ENCODE measurements at regions not wholly inside any gene's neighbourhood (a gene's known extent, or its start where the extent isn't known, plus 50 kb on each side); places are given as distances from the start of the nearest gene placed in this dataset.
"Not testable (repeated sequence)": the region's sequence is repeated elsewhere in the genome, so short reads cannot be mapped to it uniquely, and the experiment has no call there.

DNA sequence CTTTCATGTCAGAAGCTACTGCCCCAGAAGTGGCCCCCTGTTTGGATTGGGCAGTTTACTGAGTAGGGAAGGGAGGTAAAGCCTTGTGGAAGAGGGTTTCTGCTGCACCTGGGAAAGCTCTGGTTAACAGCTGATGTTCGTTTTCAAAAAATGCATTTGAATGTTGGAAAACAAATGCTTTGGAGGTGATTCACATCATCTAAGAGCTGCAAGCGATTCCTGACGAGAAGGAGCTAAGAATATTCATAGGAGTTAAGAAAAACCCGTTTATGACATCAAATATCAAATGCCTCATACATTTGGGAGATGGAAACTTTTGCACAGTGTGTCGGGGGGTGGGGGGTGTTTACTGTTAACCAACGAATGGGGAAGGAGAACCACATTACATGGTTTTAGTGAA, 183.8 kb upstream of the NR2F2 start:
- no peaks in the 10 kb centered on the region for H3K9me3 ChIP-seq (ENCODE audit: control insufficient read depth in 1 of 2, low read length in 2 of 2)
- CTCF ChIA-PET (ENCODE audit: partially characterized antibody), result no interaction called here
- intact Hi-C loops (cut with micrococcal nuclease), result no loop called here

DNA sequence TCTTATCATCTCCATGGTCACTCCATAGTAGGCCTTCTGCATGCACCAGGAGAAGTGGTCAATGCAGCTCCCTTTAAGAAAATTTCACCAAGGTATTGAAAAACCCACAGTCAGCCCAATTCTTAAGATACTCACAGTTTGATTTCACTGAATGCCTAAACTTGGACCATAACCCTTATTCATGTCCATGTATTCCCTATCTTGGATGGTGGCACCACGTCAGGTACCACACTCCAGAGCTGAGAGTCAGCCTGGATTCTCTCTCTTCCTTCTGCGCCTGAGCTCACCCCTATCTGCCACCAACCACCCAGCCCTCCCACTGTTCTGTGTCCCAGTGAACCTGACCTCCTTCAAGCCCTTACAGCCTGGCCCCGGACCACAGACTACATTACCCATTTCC, 183.2 kb upstream of the NR2F2 start:
- Mint-ChIP-seq H3K36me3 (no peaks in the 10 kb centered on the region), H3K27ac (no peak overlapping the region), H3K4me3 (no peak overlapping the region), H3K9me3 (peaks cover 0 to 7% (median 0%) of the 10 kb centered on the region in 8 donors), H3K27me3 (peaks cover 2 to 3% of the 10 kb centered on the region in 2 donors), H3K4me1 (peaks cover 0 to 1% (median 0%) of the 10 kb centered on the region in 4 donors)
- H3K4me3 ChIP-seq (ENCODE audit: low read length in 2 of 2), result no peak overlapping the region
- intact Hi-C loops (cut with micrococcal nuclease), result no loop called here
- H3K27me3 ChIP-seq (ENCODE audit: insufficient read depth, low read length), result no peaks in the 10 kb centered on the region
- H3K27ac ChIP-seq (ENCODE audit: low read depth, low read length), result no peak overlapping the region
- CTCF ChIA-PET (ENCODE audit: partially characterized antibody), result no interaction called here
- no peaks in the 10 kb centered on the region for H3K9me3 ChIP-seq (ENCODE audit: control insufficient read depth in 1 of 2, low read length in 2 of 2)
- POLR2A ChIA-PET (ENCODE audit: partially characterized antibody), result no interaction called here
- no peak for DNase-seq
- H3K4me1 ChIP-seq (ENCODE audit: insufficient read depth, low read length), result no peaks in the 10 kb centered on the region
- no peaks in the 10 kb centered on the region for H3K36me3 ChIP-seq (ENCODE audit: insufficient read depth, low read length)

More for the DNA sequence above, 183.8 kb upstream of the NR2F2 start:
- DNase-seq, result no peak
- no peaks in the 10 kb centered on the region for H3K27me3 ChIP-seq (ENCODE audit: insufficient read depth, low read length)
- Mint-ChIP-seq H3K4me1 (peaks cover 0 to 1% (median 0%) of the 10 kb centered on the region in 4 donors), H3K27me3 (peaks cover 2 to 3% of the 10 kb centered on the region in 2 donors), H3K9me3 (peaks cover 0 to 7% (median 0%) of the 10 kb centered on the region in 8 donors), H3K27ac (no peak overlapping the region), H3K4me3 (no peak overlapping the region), H3K36me3 (no peaks in the 10 kb centered on the region)
- no peaks in the 10 kb centered on the region for H3K36me3 ChIP-seq (ENCODE audit: insufficient read depth, low read length)
- H3K4me3 ChIP-seq (ENCODE audit: low read length in 2 of 2), result no peak overlapping the region
- POLR2A ChIA-PET (ENCODE audit: partially characterized antibody), result no interaction called here
- H3K4me1 ChIP-seq (ENCODE audit: insufficient read depth, low read length), result no peaks in the 10 kb centered on the region
- no peak overlapping the region for H3K27ac ChIP-seq (ENCODE audit: low read depth, low read length)

DNA sequence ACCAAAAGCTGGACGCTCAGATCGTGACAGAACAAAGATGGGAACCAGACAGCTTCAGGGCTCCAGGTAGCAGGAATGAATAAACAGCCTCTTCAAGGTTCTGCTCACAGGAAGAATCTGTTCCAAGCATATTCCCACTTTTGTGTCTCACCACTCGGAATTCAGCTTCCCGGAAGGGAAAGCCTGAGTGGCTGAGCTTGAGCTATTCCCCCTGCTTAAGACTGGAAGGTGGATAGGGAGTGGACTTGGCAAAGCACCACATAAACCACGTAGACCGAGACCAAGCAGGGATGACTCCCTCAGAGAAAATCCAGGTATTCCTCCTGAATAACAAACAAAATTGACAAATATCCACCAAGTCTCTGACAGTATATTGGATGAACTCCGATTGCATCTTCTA, 180.2 kb upstream of the NR2F2 start:
- intact Hi-C loops (cut with micrococcal nuclease), result no loop called here
- no peak overlapping the region for H3K4me3 ChIP-seq (ENCODE audit: low read length in 2 of 2)

DNA sequence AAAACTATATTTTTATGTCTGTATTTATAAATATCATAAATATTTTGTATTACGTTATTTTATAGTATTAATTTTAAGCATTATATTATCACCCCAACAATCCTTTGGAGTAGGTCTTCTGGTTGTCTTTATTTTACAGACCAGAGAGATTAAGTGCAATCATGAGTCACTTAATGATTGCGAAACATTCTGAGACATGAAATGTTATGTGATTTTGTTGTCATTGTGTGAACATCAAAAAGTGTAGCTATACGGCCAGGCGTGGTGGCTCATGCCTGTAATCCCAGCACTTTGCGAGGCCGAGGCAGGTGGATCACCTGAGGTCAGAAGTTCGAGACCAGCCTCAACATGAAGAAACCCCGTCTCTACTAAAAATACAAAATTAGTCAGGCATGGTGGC, 178.8 kb upstream of the NR2F2 start:
- H3K27me3 Mint-ChIP-seq; H3K4me1 Mint-ChIP-seq; H3K27me3 ChIP-seq (ENCODE audit: insufficient read depth, low read length); H3K4me1 ChIP-seq (ENCODE audit: insufficient read depth, low read length); H3K36me3 Mint-ChIP-seq; DNase-seq; CTCF ChIA-PET (ENCODE audit: partially characterized antibody); H3K9me3 Mint-ChIP-seq; H3K27ac Mint-ChIP-seq; H3K4me3 ChIP-seq (ENCODE audit: low read length in 2 of 2); H3K9me3 ChIP-seq (ENCODE audit: control insufficient read depth in 1 of 2, low read length in 2 of 2); POLR2A ChIA-PET (ENCODE audit: partially characterized antibody); intact Hi-C loops (cut with micrococcal nuclease); H3K27ac ChIP-seq (ENCODE audit: low read depth, low read length); H3K36me3 ChIP-seq (ENCODE audit: insufficient read depth, low read length); H3K4me3 Mint-ChIP-seq: not testable (repeated sequence)

More for the DNA sequence above, 180.2 kb upstream of the NR2F2 start:
- ChIA-PET CTCF (ENCODE audit: partially characterized antibody) (no interaction called here), POLR2A (ENCODE audit: partially characterized antibody) (no interaction called here)
- Histone ChIP-seq H3K36me3 (ENCODE audit: insufficient read depth, low read length) (no peaks in the 10 kb centered on the region), H3K27ac (ENCODE audit: low read depth, low read length) (no peak overlapping the region), H3K4me1 (ENCODE audit: insufficient read depth, low read length) (no peaks in the 10 kb centered on the region), H3K27me3 (ENCODE audit: insufficient read depth, low read length) (no peaks in the 10 kb centered on the region), H3K9me3 (ENCODE audit: control insufficient read depth in 1 of 2, low read length in 2 of 2) (no peaks in the 10 kb centered on the region)
- no peaks in the 10 kb centered on the region for H3K4me1 Mint-ChIP-seq
- no peak overlapping the region for H3K27ac Mint-ChIP-seq
- DNase-seq, result no peak
- H3K27me3 Mint-ChIP-seq, result peaks cover 2 to 3% of the 10 kb centered on the region in 2 donors
- no peak overlapping the region for H3K4me3 Mint-ChIP-seq
- no peaks in the 10 kb centered on the region for H3K36me3 Mint-ChIP-seq
- peaks cover 0 to 6% (median 0%) of the 10 kb centered on the region in 8 donors for H3K9me3 Mint-ChIP-seq

DNA sequence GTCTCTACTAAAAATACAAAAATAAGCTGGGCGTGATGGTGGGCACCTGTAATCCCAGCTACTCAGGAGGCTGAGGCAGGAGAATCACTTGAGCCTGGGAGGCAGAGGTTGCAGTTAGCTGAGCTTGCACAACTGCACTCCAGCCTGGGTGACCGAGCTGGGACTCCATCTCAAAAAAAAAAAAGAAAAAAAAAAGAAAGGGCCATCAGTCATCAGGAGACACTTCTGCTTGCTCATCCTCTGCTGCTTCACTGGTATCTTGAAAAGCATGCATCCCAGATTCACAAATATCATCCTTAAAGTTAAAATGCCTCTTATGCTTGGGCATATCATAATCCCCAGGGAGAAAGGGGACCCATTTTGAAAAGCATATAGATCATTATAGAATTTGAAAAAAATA, 176.6 kb upstream of the NR2F2 start:
- intact Hi-C loops (cut with micrococcal nuclease), result no loop called here
- CTCF ChIA-PET (ENCODE audit: partially characterized antibody), result no interaction called here
- Histone ChIP-seq H3K4me3 (ENCODE audit: low read length in 2 of 2) (no peak overlapping the region), H3K9me3 (ENCODE audit: control insufficient read depth in 1 of 2, low read length in 2 of 2) (no peaks in the 10 kb centered on the region), H3K27ac (ENCODE audit: low read depth, low read length) (no peak overlapping the region), H3K4me1 (ENCODE audit: insufficient read depth, low read length) (no peaks in the 10 kb centered on the region), H3K27me3 (ENCODE audit: insufficient read depth, low read length) (no peaks in the 10 kb centered on the region), H3K36me3 (ENCODE audit: insufficient read depth, low read length) (no peaks in the 10 kb centered on the region)
- POLR2A ChIA-PET (ENCODE audit: partially characterized antibody), result no interaction called here
- Mint-ChIP-seq H3K27me3 (peaks cover 0 to 2% of the 10 kb centered on the region in 2 donors), H3K9me3 (peaks cover 0 to 8% (median 1%) of the 10 kb centered on the region in 8 donors), H3K27ac (no peak overlapping the region), H3K4me1 (no peaks in the 10 kb centered on the region), H3K4me3 (no peak overlapping the region), H3K36me3 (no peaks in the 10 kb centered on the region)
- DNase-seq, result no peak

DNA sequence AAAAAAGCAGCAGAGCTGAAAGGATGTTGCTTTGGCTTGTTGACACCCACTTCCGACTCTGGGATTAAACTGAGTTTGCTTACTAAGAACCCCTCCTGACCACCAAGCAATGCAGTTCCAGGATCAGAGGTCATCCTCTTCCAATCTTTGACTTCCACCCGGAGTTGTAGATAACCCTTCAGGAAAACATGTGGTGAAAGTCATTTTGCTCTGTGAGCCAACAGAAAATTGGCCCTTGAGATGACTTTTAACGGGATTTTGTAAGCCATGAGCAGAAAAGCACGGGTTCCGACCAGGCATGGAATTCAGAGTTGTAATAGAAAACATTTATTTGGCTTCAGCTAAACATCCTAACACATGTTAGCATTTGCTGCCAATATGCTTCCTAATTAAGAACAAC, 171.6 kb upstream of the NR2F2 start:
- no peak overlapping the region for H3K27ac Mint-ChIP-seq
- intact Hi-C loops (cut with micrococcal nuclease), result no loop called here
- Histone ChIP-seq H3K27ac (ENCODE audit: low read depth, low read length) (no peak overlapping the region), H3K36me3 (ENCODE audit: insufficient read depth, low read length) (no peaks in the 10 kb centered on the region), H3K9me3 (ENCODE audit: control insufficient read depth in 1 of 2, low read length in 2 of 2) (no peaks in the 10 kb centered on the region), H3K4me3 (ENCODE audit: low read length in 2 of 2) (no peak overlapping the region), H3K27me3 (ENCODE audit: insufficient read depth, low read length) (no peaks in the 10 kb centered on the region), H3K4me1 (ENCODE audit: insufficient read depth, low read length) (no peaks in the 10 kb centered on the region)
- peaks cover 0 to 8% (median under 1%) of the 10 kb centered on the region in 8 donors for H3K9me3 Mint-ChIP-seq
- no peaks in the 10 kb centered on the region for H3K36me3 Mint-ChIP-seq
- H3K4me3 Mint-ChIP-seq, result no peak overlapping the region
- H3K4me1 Mint-ChIP-seq, result no peaks in the 10 kb centered on the region
- ChIA-PET CTCF (ENCODE audit: partially characterized antibody) (no interaction called here), POLR2A (ENCODE audit: partially characterized antibody) (no interaction called here)
- DNase-seq, result no peak
- no peaks in the 10 kb centered on the region for H3K27me3 Mint-ChIP-seq

DNA sequence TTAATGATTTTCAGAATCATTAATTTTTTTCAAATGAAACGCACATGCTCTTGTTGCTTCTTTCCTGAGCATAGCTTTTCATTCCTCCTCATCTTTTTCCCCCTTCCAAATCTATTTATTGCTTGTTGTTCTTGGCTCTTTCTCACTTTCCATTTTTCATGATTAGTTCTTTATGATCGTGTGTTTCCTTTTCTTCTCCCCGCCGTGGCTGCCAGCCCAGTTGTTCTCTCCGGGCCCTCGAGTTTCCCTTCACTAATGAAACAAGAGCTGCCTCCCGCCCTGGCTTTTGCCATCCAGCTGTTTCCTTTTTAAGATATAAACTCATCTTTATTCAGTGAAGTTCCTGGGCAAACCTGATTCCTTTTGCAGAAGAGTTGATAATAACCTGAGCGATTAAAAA, 170.2 kb upstream of the NR2F2 start:
- ChIA-PET CTCF (ENCODE audit: partially characterized antibody) (no interaction called here), POLR2A (ENCODE audit: partially characterized antibody) (no interaction called here)
- Histone ChIP-seq H3K36me3 (ENCODE audit: insufficient read depth, low read length) (no peaks in the 10 kb centered on the region), H3K4me1 (ENCODE audit: insufficient read depth, low read length) (no peaks in the 10 kb centered on the region), H3K27ac (ENCODE audit: low read depth, low read length) (no peak overlapping the region), H3K27me3 (ENCODE audit: insufficient read depth, low read length) (no peaks in the 10 kb centered on the region), H3K4me3 (ENCODE audit: low read length in 2 of 2) (no peak overlapping the region), H3K9me3 (ENCODE audit: control insufficient read depth in 1 of 2, low read length in 2 of 2) (no peaks in the 10 kb centered on the region)
- Mint-ChIP-seq H3K4me3 (peak overlapping the region in 1 of 8 donors; percentile 23), H3K4me1 (no peaks in the 10 kb centered on the region), H3K36me3 (no peaks in the 10 kb centered on the region), H3K27me3 (no peaks in the 10 kb centered on the region), H3K27ac (no peak overlapping the region), H3K9me3 (peaks cover 0 to 5% (median under 1%) of the 10 kb centered on the region in 8 donors)
- no peak for DNase-seq
- intact Hi-C loops (cut with micrococcal nuclease), result no loop called here

DNA sequence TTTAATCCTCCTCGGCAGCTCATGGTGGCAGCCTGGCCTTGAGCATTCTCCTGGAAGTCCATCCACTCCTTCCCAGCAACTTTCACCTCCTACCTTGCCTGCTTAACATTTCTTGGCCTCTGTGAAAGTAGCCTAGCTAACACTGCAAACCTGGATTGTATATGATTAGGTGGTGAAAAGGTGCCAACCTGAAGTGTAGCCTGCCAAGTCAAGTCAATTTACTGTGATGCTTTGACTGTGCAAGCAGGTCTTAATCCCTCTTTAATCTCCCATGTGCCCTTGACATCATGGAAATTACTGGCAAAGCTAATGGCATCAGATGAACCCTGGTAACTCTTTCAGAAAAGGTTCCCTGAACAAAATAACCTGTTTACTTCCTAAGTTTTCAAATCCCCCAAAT, 169.7 kb upstream of the NR2F2 start:
- H3K4me3 Mint-ChIP-seq, result no peak overlapping the region
- no peaks in the 10 kb centered on the region for H3K36me3 Mint-ChIP-seq
- peaks cover 0 to 4% (median under 1%) of the 10 kb centered on the region in 8 donors for H3K9me3 Mint-ChIP-seq
- intact Hi-C loops (cut with micrococcal nuclease), result no loop called here
- H3K27me3 Mint-ChIP-seq, result no peaks in the 10 kb centered on the region
- POLR2A ChIA-PET (ENCODE audit: partially characterized antibody), result no interaction called here
- no peak overlapping the region for H3K27ac Mint-ChIP-seq
- no peaks in the 10 kb centered on the region for H3K4me1 Mint-ChIP-seq
- no peaks in the 10 kb centered on the region for H3K9me3 ChIP-seq (ENCODE audit: control insufficient read depth in 1 of 2, low read length in 2 of 2)
- no peak for DNase-seq
- H3K36me3 ChIP-seq (ENCODE audit: insufficient read depth, low read length), result no peaks in the 10 kb centered on the region
- no peak overlapping the region for H3K4me3 ChIP-seq (ENCODE audit: low read length in 2 of 2)
- no peak overlapping the region for H3K27ac ChIP-seq (ENCODE audit: low read depth, low read length)
- H3K27me3 ChIP-seq (ENCODE audit: insufficient read depth, low read length), result no peaks in the 10 kb centered on the region
- CTCF ChIA-PET (ENCODE audit: partially characterized antibody), result no interaction called here
- no peaks in the 10 kb centered on the region for H3K4me1 ChIP-seq (ENCODE audit: insufficient read depth, low read length)

Measured in CD4-positive, alpha-beta memory T cell (primary cell).